ENCODE measurements at regions not wholly inside any gene's neighbourhood (a gene's known extent, or its start where the extent isn't known, plus 50 kb on each side); places are given as distances from the start of the nearest gene placed in this dataset.
"Not testable (repeated sequence)": the region's sequence is repeated elsewhere in the genome, so short reads cannot be mapped to it uniquely, and the experiment has no call there.

- Histone ChIP-seq H3K36me3 (ENCODE audit: insufficient read depth in 1 of 2, low read depth in 1 of 2) (no peaks in the 10 kb centered on the region), H3K4me1 (no peaks in the 10 kb centered on the region), H3K27me3 (ENCODE audit: insufficient read depth in 3 of 3, low read length in 2 of 3) (no peaks in the 10 kb centered on the region), H3K27ac (no peak overlapping the region), H3K4me3 (no peak overlapping the region), H3K9me3 (no peaks in the 10 kb centered on the region)
- ATAC-seq (no peak), DNase-seq (no peak)
- TF ChIP-seq CTCF (IDR thresholded peaks at IDR 0.05): no peak
- 80 to 82% (median 81%) methylated on average over 17 of the region's 17 CpGs for WGBS, 3 donors
- intact Hi-C loops (cut with DNase I): no loop called here
These were observed 325.6 kb downstream of the ZNF716 start for GRCh38 chr7:57775396-57776088.

- H3K9me3 ChIP-seq; ATAC-seq; H3K27me3 ChIP-seq (ENCODE audit: insufficient read depth in 3 of 3, low read length in 2 of 3); H3K4me3 ChIP-seq; H3K27ac ChIP-seq; H3K4me1 ChIP-seq; intact Hi-C loops (cut with DNase I); H3K36me3 ChIP-seq (ENCODE audit: insufficient read depth in 1 of 2, low read depth in 1 of 2); DNase-seq: not testable (repeated sequence)
- 87 to 93% (median 90%) methylated on average over 36 of the region's 36 CpGs for WGBS, 3 donors
These were observed 326.3 kb downstream of the ZNF716 start for GRCh38 chr7:57776136-57776856.

GRCh38 chr7:57789130-57789529 lies 339.2 kb downstream of the ZNF716 start:
- Histone ChIP-seq H3K36me3 (ENCODE audit: insufficient read depth in 1 of 2, low read depth in 1 of 2) (no peaks in the 10 kb centered on the region), H3K9me3 (peaks cover 3% of the 10 kb centered on the region), H3K27me3 (ENCODE audit: insufficient read depth in 3 of 3, low read length in 2 of 3) (no peaks in the 10 kb centered on the region), H3K4me3 (no peak overlapping the region), H3K4me1 (no peaks in the 10 kb centered on the region), H3K27ac (no peak overlapping the region)
- intact Hi-C loops (cut with DNase I): no loop called here
- ATAC-seq (no peak), DNase-seq (no peak)
- no peak for TF ChIP-seq CTCF (IDR thresholded peaks at IDR 0.05)
- WGBS, 3 donors: 80 to 86% (median 83%) methylated on average over 10 of the region's 10 CpGs

- Histone ChIP-seq H3K27ac (no peak overlapping the region), H3K36me3 (ENCODE audit: insufficient read depth in 1 of 2, low read depth in 1 of 2) (no peaks in the 10 kb centered on the region), H3K9me3 (no peaks in the 10 kb centered on the region), H3K27me3 (ENCODE audit: insufficient read depth in 3 of 3, low read length in 2 of 3) (no peaks in the 10 kb centered on the region), H3K4me1 (no peaks in the 10 kb centered on the region), H3K4me3 (no peak overlapping the region)
- DNase-seq: no peak
- ATAC-seq: no peak
- no peak for TF ChIP-seq CTCF (IDR thresholded peaks at IDR 0.05)
- WGBS, 3 donors: 89 to 92% (median 91%) methylated on average over 30 of the region's 30 CpGs
- intact Hi-C loops (cut with DNase I): no loop called here
These were observed 369.6 kb downstream of the ZNF716 start for GRCh38 chr7:57819491-57819981.

GRCh38 chr7:57820477-57820876 lies 370.5 kb downstream of the ZNF716 start:
- DNase-seq (no peak), ATAC-seq (no peak)
- H3K36me3 ChIP-seq (ENCODE audit: insufficient read depth in 1 of 2, low read depth in 1 of 2): no peaks in the 10 kb centered on the region
- no peak overlapping the region for H3K4me3 ChIP-seq
- no peak for TF ChIP-seq CTCF (IDR thresholded peaks at IDR 0.05)
- intact Hi-C loops (cut with DNase I): no loop called here
- H3K9me3 ChIP-seq: no peaks in the 10 kb centered on the region
- H3K27ac ChIP-seq: no peak overlapping the region
- WGBS, 3 donors: 82 to 86% (median 84%) methylated on average over 16 of the region's 16 CpGs
- H3K4me1 ChIP-seq: no peaks in the 10 kb centered on the region
- no peaks in the 10 kb centered on the region for H3K27me3 ChIP-seq (ENCODE audit: insufficient read depth in 3 of 3, low read length in 2 of 3)

Measured in psoas muscle (tissue), 7 donors.